ENCODE measurements at regions not wholly inside any gene's neighbourhood (a gene's known extent, or its start where the extent isn't known, plus 50 kb on each side); places are given as distances from the start of the nearest gene placed in this dataset.

GRCh38 chr16:72468582-72468981 lies 296.6 kb upstream of the PMFBP1 start:
- Histone ChIP-seq H3K56ac (replicated peaks; ENCODE audit: insufficient read length, low read depth, low read length) (no peak overlapping the region), H4K5ac (ENCODE audit: insufficient read length, low read depth, low read length) (no peak overlapping the region), H2BK5ac (ENCODE audit: low read depth, low read length) (no peak overlapping the region), H3K4me2 (ENCODE audit: insufficient read depth in 1 of 2, low read depth in 2 of 2, low read length in 2 of 2) (no peak overlapping the region), H3K14ac (ENCODE audit: insufficient read length) (no peak overlapping the region), H2BK120ac (replicated peaks; ENCODE audit: low read depth, low read length) (no peak overlapping the region), H3K9me3 (ENCODE audit: insufficient read depth in 2 of 2, low read depth in 1 of 2, low read length in 1 of 2) (no peaks in the 10 kb centered on the region), H2BK12ac (ENCODE audit: low read depth, low read length) (no peak overlapping the region), H2AK5ac (ENCODE audit: low read depth, low read length) (no peak overlapping the region), H3K36me3 (ENCODE audit: control insufficient read depth in 2 of 4, insufficient read depth in 4 of 4, low read length in 3 of 4) (no peaks in the 10 kb centered on the region), H2AFZ (ENCODE audit: low read length) (no peak overlapping the region), H3K23ac (ENCODE audit: insufficient read length) (no peak overlapping the region), H3K27me3 (replicated peaks in 1 of 4; ENCODE audit: control insufficient read depth in 3 of 4, extremely low read depth in 1 of 4, insufficient read depth in 3 of 4, low read length in 3 of 4) (no peaks in the 10 kb centered on the region), H3K23me2 (ENCODE audit: low read depth, low read length) (no peaks in the 10 kb centered on the region), H2BK15ac (ENCODE audit: low read length) (no peak overlapping the region), H3K4me3 (ENCODE audit: extremely low read depth in 1 of 4, insufficient read depth in 2 of 4, low read depth in 3 of 4, low read length in 4 of 4) (no peak overlapping the region), H4K20me1 (replicated peaks in 1 of 2; ENCODE audit: control insufficient read depth in 1 of 2, insufficient read depth in 2 of 2, low read length in 2 of 2) (no peaks in the 10 kb centered on the region), H3K79me2 (ENCODE audit: control insufficient read depth in 1 of 2, insufficient read depth in 2 of 2, low read length in 2 of 2) (no peaks in the 10 kb centered on the region), H3K4ac (replicated peaks; ENCODE audit: insufficient read length, low read depth, low read length) (no peak overlapping the region), H3K79me1 (ENCODE audit: low read depth, low read length) (no peaks in the 10 kb centered on the region), H2BK20ac (ENCODE audit: low read length) (no peak overlapping the region), H3K18ac (ENCODE audit: extremely low read depth, low read length) (no peak overlapping the region), H4K8ac (ENCODE audit: extremely low read depth, insufficient read depth, low read length) (no peak overlapping the region), H3K9ac (replicated peaks in 1 of 4; ENCODE audit: extremely low read depth in 1 of 4, low read depth in 3 of 4, low read length in 3 of 4) (no peak overlapping the region), H4K91ac (replicated peaks; ENCODE audit: insufficient read length, low read length) (no peak overlapping the region), H3K27ac (ENCODE audit: low read depth, low read length) (no peak overlapping the region), H3K4me1 (replicated peaks in 1 of 4; ENCODE audit: control insufficient read depth in 3 of 4, insufficient read depth in 4 of 4, low read length in 3 of 4) (no peaks in the 10 kb centered on the region)
- DNase-seq (ENCODE audit: low read depth in 1 of 2, low spot score in 2 of 2) (no peak), FAIRE-seq (no peak)
- TF ChIP-seq CBX8 (IDR thresholded peaks at IDR 0.05; ENCODE audit: borderline replicate concordance, low read depth, low read length) (no peak), JUN (IDR thresholded peaks at IDR 0.05; ENCODE audit: low read depth, low read length) (no peak)
- ChIA-PET CTCF (ENCODE audit: partially characterized antibody) (interaction anchor here (0.7 to 3.6 kb wide), 3 partner anchors 225 to 343 kb away, joined by 3 to 18 read pairs (median 10); no protein-coding TSS in a partner anchor), POLR2A (ENCODE audit: partially characterized antibody) (no interaction called here)
